ENCODE measurements at regions not wholly inside any gene's neighbourhood (a gene's known extent, or its start where the extent isn't known, plus 50 kb on each side); places are given as distances from the start of the nearest gene placed in this dataset.
A peak's percentile ranks its signal among the peaks of the same experiment; 100 is the strongest.

GRCh38 chr12:3336606-3337311 lies 154.2 kb upstream of the PRMT8 start:
- no peaks in the 10 kb centered on the region for H3K9me3 ChIP-seq (replicated peaks)
- peaks cover 1% of the 10 kb centered on the region; the same call in 1 of the 2 replicates for H3K4me1 ChIP-seq
- no peak for DNase-seq
- no peaks in the 10 kb centered on the region for H3K36me3 ChIP-seq
- no peak overlapping the region for H3K27ac ChIP-seq
- H3K4me3 ChIP-seq = no peak overlapping the region
- H3K27me3 ChIP-seq = no peaks in the 10 kb centered on the region; the same call in 1 of the 2 replicates

GRCh38 chr12:3337944-3338343 lies 153.1 kb upstream of the PRMT8 start:
- H3K4me1 ChIP-seq = peaks cover 3% of the 10 kb centered on the region; the same call in 1 of the 2 replicates
- no peaks in the 10 kb centered on the region for H3K36me3 ChIP-seq
- no peaks in the 10 kb centered on the region; the same call in 1 of the 2 replicates for H3K27me3 ChIP-seq
- no peak for DNase-seq
- no peak overlapping the region for H3K27ac ChIP-seq
- H3K9me3 ChIP-seq (replicated peaks) = no peaks in the 10 kb centered on the region
- no peak overlapping the region for H3K4me3 ChIP-seq

- peaks cover 6% of the 10 kb centered on the region for H3K27me3 ChIP-seq
- H3K4me1 ChIP-seq = peaks cover 3% of the 10 kb centered on the region; the same call in 1 of the 2 replicates
- no peaks in the 10 kb centered on the region for H3K9me3 ChIP-seq (replicated peaks)
- H3K27ac ChIP-seq = no peak overlapping the region
- DNase-seq = no peak
- no peaks in the 10 kb centered on the region for H3K36me3 ChIP-seq
- H3K4me3 ChIP-seq = no peak overlapping the region
Observed at GRCh38 chr12:3339221-3339620, 151.8 kb upstream of the PRMT8 start.

- Histone ChIP-seq H3K36me3 (no peaks in the 10 kb centered on the region), H3K4me1 (peaks cover 3% of the 10 kb centered on the region; the same call in 1 of the 2 replicates), H3K27me3 (peaks cover 6% of the 10 kb centered on the region), H3K9me3 (replicated peaks) (no peaks in the 10 kb centered on the region), H3K4me3 (no peak overlapping the region), H3K27ac (no peak overlapping the region)
- DNase-seq = peak in 1 of 2 experiments; percentile 37
Observed at GRCh38 chr12:3341594-3341993, 149.4 kb upstream of the PRMT8 start.

- Histone ChIP-seq H3K4me3 (no peak overlapping the region), H3K9me3 (replicated peaks) (no peaks in the 10 kb centered on the region), H3K36me3 (no peaks in the 10 kb centered on the region), H3K27me3 (peaks cover 6% of the 10 kb centered on the region), H3K27ac (no peak overlapping the region), H3K4me1 (peaks cover 3% of the 10 kb centered on the region; the same call in 1 of the 2 replicates)
- peak; percentile 74 to 80 for DNase-seq
Observed at GRCh38 chr12:3342051-3342450, 149.0 kb upstream of the PRMT8 start.

GRCh38 chr12:3348055-3348454 lies 142.9 kb upstream of the PRMT8 start:
- Histone ChIP-seq H3K4me1 (no peaks in the 10 kb centered on the region), H3K9me3 (replicated peaks) (no peaks in the 10 kb centered on the region), H3K36me3 (no peaks in the 10 kb centered on the region), H3K27ac (no peak overlapping the region), H3K4me3 (no peak overlapping the region), H3K27me3 (peaks cover 22% of the 10 kb centered on the region)
- DNase-seq = no peak

GRCh38 chr12:3350432-3350831 lies 140.6 kb upstream of the PRMT8 start:
- Histone ChIP-seq H3K4me3 (no peak overlapping the region), H3K27ac (no peak overlapping the region), H3K9me3 (replicated peaks) (no peaks in the 10 kb centered on the region), H3K4me1 (no peaks in the 10 kb centered on the region), H3K27me3 (peaks cover 16% of the 10 kb centered on the region), H3K36me3 (no peaks in the 10 kb centered on the region)
- DNase-seq = no peak

GRCh38 chr12:3351731-3352130 lies 139.3 kb upstream of the PRMT8 start:
- H3K36me3 ChIP-seq = no peaks in the 10 kb centered on the region
- peaks cover 16% of the 10 kb centered on the region for H3K27me3 ChIP-seq
- no peaks in the 10 kb centered on the region for H3K4me1 ChIP-seq
- DNase-seq = no peak
- H3K4me3 ChIP-seq = no peak overlapping the region
- H3K27ac ChIP-seq = no peak overlapping the region
- no peaks in the 10 kb centered on the region for H3K9me3 ChIP-seq (replicated peaks)

- H3K4me1 ChIP-seq = no peaks in the 10 kb centered on the region
- H3K27ac ChIP-seq = no peak overlapping the region
- no peaks in the 10 kb centered on the region for H3K9me3 ChIP-seq (replicated peaks)
- H3K36me3 ChIP-seq = no peaks in the 10 kb centered on the region
- peaks cover 16% of the 10 kb centered on the region for H3K27me3 ChIP-seq
- no peak for DNase-seq
- no peak overlapping the region for H3K4me3 ChIP-seq
Observed at GRCh38 chr12:3352230-3352629, 138.8 kb upstream of the PRMT8 start.

GRCh38 chr12:3353621-3354020 lies 137.4 kb upstream of the PRMT8 start:
- Histone ChIP-seq H3K27me3 (peaks cover 16% of the 10 kb centered on the region), H3K4me1 (no peaks in the 10 kb centered on the region), H3K4me3 (no peak overlapping the region), H3K9me3 (replicated peaks) (no peaks in the 10 kb centered on the region), H3K36me3 (no peaks in the 10 kb centered on the region), H3K27ac (no peak overlapping the region)
- DNase-seq = no peak

- Histone ChIP-seq H3K4me1 (no peaks in the 10 kb centered on the region), H3K4me3 (no peak overlapping the region), H3K9me3 (replicated peaks) (no peaks in the 10 kb centered on the region), H3K36me3 (no peaks in the 10 kb centered on the region), H3K27me3 (peaks cover 7% of the 10 kb centered on the region), H3K27ac (no peak overlapping the region)
- no peak for DNase-seq
Observed at GRCh38 chr12:3354586-3354985, 136.4 kb upstream of the PRMT8 start.

GRCh38 chr12:3355378-3355900 lies 135.6 kb upstream of the PRMT8 start:
- Histone ChIP-seq H3K36me3 (no peaks in the 10 kb centered on the region), H3K9me3 (replicated peaks) (no peaks in the 10 kb centered on the region), H3K4me1 (no peaks in the 10 kb centered on the region), H3K27ac (no peak overlapping the region), H3K27me3 (peaks cover 3% of the 10 kb centered on the region), H3K4me3 (no peak overlapping the region)
- no peak for DNase-seq

GRCh38 chr12:3357950-3358525 lies 133.0 kb upstream of the PRMT8 start:
- DNase-seq = no peak
- Histone ChIP-seq H3K4me3 (no peak overlapping the region), H3K36me3 (no peaks in the 10 kb centered on the region), H3K27ac (no peak overlapping the region), H3K27me3 (no peaks in the 10 kb centered on the region; the same call in 1 of the 2 replicates), H3K4me1 (no peaks in the 10 kb centered on the region), H3K9me3 (replicated peaks) (no peaks in the 10 kb centered on the region)

GRCh38 chr12:3359478-3359877 lies 131.5 kb upstream of the PRMT8 start:
- H3K4me1 ChIP-seq = no peaks in the 10 kb centered on the region
- no peaks in the 10 kb centered on the region for H3K9me3 ChIP-seq (replicated peaks)
- no peaks in the 10 kb centered on the region for H3K36me3 ChIP-seq
- H3K27me3 ChIP-seq = no peaks in the 10 kb centered on the region; the same call in 1 of the 2 replicates
- no peak overlapping the region for H3K27ac ChIP-seq
- DNase-seq = no peak
- no peak overlapping the region for H3K4me3 ChIP-seq

- Histone ChIP-seq H3K27ac (no peak overlapping the region), H3K4me1 (no peaks in the 10 kb centered on the region), H3K4me3 (no peak overlapping the region), H3K27me3 (no peaks in the 10 kb centered on the region; the same call in 1 of the 2 replicates), H3K9me3 (replicated peaks) (no peaks in the 10 kb centered on the region), H3K36me3 (no peaks in the 10 kb centered on the region)
- no peak for DNase-seq
Observed at GRCh38 chr12:3361146-3361545, 129.9 kb upstream of the PRMT8 start.

Data from SJCRH30 (cell line).